Activated CD4-positive, alpha-beta T cell treated with anti-CD3 and anti-CD28 coated beads, Interleukin-2, amount 50 U/mL, for 48 hours (primary cell): ENCODE measurements at regions not wholly inside any gene's neighbourhood (a gene's known extent, or its start where the extent isn't known, plus 50 kb on each side); places are given as distances from the start of the nearest gene placed in this dataset.

Source experiments
- DNase-seq, 2 experiments: peaks; one replicate each; pipeline ENCODE4 v3.0.0-alpha.2; 2020

DNA sequence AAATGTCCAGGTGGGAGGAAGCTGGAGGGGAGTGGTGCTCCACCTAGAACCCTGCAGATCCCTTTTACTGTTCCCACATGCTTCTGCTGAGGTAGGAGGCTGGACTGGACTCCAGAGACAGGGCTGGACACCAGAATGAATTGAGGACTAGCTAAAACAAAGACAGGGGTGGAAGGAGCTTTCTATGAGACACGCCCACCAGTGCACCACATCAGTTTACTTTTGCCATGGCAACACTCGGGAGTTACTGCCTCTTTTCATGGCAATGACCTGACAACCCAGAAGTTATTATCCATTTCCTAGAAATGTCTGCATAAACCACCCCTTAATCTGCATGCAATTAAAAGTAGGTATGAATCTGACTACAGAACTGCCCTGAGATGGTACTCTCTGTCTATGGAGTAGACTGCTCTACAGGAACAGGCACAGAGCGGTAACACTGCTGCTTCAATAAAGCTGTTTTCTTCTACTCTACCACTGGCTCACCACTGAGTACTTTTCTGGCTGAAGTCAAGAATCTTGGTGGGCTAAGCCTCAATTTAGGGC, 211.7 kb downstream of the TFAP2C start:
- no peak for DNase-seq

DNA sequence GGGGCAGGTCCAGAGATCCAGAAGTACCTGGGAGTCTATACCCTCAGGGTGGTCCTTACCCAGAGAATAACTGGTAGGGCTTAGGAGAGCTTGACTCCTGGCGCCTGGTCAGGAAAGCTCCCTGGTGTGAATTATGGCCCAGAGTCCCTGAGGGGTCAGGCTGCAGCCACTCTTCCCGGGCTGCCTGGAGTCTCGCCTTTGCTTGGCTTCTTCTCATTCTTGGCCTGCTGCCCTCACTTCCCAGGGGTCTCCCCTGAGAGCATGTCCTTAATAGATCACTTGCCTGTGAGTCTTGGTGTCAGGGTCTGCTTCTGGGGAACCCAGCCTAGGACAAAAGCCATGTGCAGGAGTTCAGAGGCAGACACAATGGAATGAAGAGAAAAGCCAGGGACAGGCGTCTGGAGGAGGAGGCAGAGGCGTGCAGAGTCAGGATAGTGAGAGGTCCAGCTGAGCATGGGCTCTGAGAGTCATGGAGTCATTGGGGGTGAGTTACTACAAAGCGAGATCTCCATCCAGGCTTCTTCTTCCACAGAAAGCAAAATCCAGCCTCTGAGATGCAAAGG, 212.3 kb downstream of the TFAP2C start:
- no peak for DNase-seq

DNA sequence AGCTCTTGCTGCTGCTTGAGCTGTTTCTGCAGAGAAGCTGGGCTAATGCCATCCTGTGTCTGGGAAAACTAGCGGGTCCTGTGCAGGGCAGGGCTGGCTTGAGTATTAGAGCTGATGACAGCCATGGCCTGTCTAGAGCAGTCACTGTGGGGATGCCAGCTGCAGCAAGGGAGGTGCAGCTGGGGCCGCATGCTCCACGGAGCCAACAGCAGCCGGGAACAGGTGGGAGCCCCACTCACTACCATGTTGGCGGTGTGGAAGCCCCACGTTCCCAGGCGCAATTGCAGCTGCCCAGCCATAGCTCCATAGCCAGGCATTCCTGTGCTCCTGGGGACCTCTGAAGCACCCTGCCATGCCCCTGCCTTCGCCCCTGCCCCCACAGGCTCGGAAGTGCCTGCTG, 212.9 kb downstream of the TFAP2C start:
- no peak for DNase-seq

DNA sequence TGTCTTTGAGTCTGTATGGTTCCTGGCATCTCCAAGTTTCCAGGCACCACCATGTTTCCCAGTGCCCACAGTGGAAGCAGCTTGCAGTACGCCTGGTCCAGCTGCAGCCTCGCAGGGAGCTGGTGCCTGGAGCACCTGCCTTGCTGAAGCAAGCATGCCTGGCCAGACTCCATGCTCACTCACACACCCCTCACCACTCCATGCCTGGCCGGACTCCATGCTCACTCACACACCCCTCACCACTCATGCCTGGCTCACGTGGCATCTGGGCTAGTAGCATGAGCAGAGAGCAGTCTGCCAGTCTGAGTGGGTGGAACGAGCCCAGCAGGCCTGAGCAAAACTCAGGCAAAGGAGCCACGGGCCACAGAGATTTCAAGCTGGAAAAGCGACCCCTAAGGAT, 214.3 kb downstream of the TFAP2C start:
- no peak for DNase-seq

DNA sequence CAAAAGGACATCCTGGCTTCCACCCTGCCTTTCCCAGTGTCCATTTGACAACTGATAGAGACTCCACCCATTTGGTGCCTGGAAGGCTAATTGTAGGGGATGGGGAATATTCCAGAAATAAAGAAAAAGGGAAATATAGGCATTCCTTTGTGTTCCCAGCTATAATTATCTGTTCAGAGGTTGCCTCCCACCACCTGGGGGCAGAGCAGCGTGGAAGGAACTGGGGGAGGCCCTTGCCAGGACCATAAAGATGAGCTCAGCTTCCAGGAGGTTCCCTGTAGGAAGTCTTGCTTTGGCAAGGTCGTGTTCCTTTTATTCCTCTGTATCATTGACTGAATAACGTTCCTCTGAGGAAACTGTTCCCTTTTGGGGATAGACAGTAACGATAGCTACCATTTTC, 214.7 kb downstream of the TFAP2C start:
- no peak for DNase-seq

DNA sequence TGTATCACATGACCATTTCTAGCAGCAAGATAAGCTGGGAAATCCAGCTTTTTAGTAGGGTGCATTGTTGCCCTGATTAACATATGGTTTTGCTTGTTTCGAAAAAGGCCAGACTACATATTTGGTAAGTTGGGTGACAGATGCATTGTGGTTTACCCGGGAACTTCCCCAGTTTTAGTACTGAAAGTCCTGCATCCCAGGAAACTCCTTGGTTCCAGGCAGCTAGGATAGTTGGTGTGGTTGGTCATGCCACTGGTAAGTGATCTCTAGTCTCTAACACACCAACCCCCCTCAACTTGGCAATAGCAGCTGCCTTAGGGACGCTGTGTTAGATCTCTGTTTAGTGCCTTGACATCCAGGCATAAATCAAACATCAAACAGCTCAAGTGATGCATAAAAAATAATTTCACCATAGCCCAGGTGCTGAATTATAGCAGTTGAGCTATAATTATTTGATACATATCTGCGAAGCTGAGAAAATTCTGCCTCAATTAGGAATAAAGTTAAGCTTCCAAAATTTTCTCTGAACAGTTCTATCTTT, 216.5 kb downstream of the TFAP2C start:
- no peak for DNase-seq

DNA sequence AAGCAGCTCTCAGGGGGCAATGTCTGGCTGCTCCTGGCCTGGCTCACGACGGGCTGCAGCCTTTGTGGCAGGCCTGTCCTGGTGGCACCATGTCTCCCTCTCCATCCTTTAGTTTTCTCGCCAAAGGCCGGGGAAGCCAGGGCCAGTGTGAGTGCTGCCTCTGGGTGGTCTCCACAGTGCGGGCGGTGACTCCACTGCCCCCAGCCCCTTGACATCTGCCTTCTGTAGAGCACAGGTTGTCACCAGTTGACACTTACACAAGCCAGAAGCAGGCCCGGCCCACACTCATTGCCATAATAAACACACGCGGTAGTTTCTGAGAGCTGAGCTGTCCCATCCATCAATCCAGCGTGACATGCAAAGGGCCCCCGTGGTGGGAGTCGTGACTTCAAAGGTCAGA, 219.5 kb downstream of the TFAP2C start:
- DNase-seq: no peak

DNA sequence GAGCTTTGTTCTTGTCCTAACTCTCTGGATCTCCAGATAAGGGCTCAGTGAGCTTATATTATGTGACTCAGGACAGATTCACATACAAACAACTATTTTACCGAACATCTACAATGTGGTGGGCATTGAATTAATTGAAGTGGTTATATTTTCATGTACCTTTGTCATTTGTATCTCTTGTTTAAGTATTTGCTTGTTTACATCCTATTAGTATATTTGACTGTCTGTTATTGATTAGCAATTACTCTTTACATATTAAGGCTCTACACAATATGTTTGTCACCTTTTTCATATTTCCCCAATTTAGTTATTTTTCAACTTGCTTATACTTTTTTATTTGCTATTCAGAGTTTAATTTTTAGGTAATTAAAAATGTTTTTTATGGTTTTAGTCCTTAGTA, 222.4 kb downstream of the TFAP2C start:
- DNase-seq: no peak

DNA sequence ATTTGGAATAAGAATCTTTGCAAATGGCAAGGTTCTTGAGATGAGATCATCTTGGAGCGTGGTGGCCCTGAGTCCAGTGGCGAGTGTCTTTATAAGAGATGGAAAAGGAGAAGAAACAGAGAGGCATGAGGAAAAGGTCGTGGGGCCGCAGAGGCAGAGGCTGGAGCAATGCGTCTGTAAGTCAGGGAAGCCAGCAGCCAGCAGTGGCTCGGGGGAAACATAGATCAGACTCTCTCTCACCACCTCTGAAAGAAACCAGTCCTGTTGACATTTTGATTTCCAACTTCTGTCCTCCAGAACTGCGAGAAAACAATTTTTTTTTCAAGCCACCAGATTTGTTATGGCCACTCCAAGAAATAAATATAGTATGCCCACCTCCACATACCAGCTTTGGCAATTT, 226.6 kb downstream of the TFAP2C start:
- no peak for DNase-seq

DNA sequence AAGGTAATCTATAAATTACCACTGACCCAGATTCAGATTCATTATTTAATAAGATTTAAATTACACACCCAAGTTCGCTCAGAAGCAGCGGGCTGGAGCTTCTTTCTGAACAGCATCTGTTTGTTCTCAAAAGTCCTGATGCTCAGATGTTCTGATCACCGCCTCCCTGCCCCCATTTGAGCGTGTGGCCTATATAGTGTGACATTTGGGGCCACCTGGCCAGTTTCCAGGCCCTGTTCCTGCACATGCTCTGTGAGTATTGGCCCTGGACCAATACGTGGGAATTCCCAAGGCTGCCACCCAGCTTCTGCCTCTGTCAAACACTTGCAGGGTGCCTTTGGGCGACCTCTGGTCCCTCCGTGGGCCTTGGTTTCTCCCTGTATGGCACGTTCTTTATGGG, 228.8 kb downstream of the TFAP2C start:
- DNase-seq: no peak

DNA sequence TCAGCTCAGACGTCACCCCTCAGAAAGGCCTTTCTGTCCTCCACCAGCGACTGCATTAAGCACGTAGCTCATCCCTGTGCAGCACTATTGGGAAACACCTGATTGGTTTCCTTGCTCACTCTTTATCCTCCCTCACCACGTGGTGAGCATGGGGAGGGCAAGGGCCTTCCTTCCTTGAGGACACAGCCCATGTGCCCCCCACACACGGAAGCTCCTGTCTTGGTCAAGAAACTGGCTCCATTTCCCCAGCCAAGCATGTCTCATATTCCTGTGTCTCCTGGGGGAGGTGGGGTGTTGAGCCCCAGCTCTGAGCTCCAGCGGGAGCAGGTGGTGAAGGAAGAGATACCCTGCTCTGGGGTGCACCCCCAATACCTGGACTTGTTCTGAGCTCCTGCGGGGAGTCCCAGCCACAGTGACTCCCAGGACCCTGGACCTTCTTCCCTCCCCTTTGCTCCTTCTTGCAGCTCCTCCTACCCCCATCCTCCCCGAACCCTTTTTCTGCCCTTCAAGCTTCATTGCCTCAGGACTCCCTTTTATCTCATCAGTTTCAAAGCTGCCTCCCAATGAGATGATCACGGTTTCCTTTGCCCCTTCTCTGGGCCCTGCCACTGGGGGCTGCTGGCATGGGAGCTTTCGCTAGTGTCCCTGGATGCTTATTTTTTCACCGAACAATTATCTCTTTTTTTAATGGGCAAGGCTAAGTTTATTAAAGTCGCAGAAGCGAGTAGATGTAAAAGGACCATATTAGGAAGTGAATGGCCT, 230.1 kb downstream of the TFAP2C start:
- DNase-seq: no peak

DNA sequence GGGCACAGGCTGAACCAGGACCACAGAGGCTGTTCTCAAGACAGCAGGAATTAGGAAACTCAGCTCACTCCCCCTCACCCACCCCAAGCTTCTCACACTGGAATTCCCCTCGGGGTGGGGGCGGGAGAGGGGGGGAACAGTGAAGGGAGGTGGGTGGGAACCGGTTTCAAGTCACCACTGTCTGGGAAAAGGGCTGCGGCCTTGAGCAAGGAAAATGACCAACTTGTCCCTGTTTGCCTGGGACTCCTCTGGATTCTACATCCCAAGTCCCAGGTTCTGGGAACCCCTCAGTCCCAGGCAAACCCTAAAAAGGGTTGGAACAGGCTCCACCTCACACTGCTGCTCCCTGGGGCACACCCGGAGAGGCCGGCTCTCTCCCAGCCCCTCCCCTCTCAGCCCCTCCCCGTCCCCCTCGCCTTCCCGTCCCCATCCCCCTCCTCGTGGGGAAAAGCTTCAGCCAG, 230.7 kb downstream of the TFAP2C start:
- no peak for DNase-seq

DNA sequence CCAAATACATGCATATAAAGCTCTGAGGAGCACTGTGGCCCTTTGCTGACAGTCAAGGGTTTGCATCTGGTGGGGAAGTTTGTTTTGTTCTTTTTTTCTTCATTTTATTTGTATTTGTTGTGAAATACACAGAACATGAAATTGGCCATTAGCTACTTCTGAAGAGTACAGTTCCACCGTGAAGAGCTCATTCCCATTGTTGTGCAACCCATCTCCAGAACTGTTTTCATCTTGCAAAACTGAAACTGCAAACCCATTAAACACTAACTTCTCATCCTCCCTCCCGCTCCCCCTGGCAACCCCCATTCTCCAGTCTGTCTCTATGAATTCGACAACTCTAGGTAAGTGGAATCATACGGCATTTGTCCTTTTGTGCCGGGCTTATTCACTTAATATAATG, 231.3 kb downstream of the TFAP2C start:
- DNase-seq: no peak

DNA sequence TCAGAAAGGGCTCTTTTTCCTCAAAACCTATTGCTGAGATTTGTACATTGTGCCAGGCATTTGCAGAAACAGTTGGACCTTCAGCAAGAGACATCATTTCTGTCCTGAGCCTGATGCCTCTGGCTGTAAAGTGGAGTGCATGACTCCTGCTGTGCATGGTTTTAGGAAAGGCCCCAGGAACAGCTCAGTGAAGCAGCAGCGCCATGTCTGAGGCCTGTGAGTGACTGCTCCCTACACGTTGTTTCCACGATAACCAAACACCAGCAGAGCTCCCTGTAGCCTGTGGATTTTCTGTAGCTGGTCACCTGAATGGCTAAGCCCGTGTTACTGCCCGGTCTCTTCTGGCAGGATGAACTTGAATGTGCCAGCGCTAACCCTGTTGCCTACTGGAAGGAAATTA, 232.5 kb downstream of the TFAP2C start:
- DNase-seq: no peak

DNA sequence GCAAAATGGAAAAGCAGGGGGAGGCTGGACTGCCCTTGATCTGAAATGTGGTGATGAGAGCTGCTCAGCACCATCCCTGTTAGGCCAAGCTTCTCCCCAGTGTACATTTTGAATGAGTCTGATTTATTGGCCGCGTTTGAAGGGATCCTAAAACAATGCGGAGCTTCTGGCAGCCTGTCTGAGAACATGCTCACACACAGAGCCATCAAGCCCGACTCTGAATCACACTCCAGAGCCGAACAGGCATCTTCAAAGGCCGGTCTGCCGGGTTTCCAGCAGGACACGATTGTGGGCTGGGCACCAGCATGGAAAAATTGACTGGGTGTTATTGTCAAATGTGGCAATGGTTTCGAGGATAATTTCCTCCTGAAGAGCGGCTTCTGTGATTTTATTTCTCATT, 235.9 kb downstream of the TFAP2C start:
- no peak for DNase-seq

DNA sequence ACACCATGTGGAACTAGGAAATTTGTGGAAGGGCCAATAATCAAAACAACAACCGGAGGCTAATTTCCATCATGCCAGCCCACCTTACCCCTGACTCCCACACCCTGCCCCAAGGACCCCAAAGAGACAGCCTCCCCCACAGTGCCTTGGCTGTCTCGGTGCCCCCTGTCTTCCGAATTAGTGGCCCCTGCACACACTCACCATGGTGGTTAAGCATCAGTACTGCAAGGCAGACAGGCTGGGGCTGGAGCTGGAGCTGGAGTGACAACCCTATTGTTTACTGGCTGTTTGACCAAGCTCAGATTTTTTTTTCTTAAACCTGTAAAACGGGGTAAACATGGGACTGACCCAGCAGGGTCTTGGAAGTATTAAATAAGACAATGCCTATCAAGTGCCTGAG, 238.0 kb downstream of the TFAP2C start:
- no peak for DNase-seq

DNA sequence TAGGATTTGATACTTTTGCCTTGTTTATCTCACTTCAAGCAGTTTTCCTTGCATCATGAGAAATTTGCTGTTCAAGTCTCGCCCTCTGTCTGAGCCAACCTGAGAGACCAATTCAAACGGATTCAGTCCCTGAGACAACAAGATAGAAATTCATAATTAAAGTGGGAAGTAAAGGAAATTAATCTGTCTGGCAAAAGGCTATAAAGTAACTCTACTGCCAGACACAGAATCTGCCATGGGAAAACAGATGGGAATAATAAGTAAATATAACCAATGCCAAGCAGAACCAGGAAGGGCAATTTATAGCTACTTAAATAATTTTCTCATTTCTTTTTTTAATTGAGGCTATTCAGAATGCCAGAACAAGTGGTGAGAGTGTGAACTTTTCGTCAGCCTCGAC, 239.6 kb downstream of the TFAP2C start:
- DNase-seq: no peak

DNA sequence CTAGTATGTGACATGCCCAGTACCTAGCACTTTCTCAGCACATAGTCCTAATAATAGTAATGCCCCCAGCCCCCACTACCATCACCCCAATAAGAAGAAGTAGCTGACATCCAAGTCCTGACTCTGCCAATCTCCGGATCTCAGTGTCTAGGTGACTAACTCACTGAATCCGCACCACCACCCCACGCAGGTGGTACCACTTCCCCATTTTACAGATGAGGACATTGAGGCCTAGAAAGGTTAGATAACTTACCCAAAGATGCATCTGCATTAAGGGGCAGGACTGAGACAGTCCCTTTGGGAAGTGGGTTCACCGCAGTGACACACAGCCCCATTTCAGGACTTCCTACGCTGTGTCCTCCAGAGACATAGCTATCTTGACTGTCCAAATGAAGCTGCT, 241.2 kb downstream of the TFAP2C start:
- DNase-seq: no peak

DNA sequence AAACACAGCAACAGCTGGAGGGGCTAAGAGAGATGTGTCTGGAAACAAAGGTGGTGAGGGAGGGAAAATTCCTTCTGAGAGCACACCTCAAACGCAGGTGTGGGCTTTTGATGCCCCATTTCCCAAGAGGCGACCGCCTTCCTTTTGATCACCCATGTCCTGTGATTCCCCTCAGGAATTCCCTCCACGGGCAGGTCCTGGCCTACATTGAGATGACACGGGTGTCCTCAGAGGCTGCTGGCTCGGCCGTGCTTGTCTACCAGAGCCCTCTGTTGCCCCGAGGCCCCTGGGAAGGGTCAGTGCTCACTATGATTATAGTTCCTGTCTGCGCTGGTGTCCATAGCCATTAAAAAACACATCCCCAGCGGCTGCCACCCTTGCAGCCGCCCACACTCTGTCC, 242.6 kb downstream of the TFAP2C start:
- DNase-seq: no peak

DNA sequence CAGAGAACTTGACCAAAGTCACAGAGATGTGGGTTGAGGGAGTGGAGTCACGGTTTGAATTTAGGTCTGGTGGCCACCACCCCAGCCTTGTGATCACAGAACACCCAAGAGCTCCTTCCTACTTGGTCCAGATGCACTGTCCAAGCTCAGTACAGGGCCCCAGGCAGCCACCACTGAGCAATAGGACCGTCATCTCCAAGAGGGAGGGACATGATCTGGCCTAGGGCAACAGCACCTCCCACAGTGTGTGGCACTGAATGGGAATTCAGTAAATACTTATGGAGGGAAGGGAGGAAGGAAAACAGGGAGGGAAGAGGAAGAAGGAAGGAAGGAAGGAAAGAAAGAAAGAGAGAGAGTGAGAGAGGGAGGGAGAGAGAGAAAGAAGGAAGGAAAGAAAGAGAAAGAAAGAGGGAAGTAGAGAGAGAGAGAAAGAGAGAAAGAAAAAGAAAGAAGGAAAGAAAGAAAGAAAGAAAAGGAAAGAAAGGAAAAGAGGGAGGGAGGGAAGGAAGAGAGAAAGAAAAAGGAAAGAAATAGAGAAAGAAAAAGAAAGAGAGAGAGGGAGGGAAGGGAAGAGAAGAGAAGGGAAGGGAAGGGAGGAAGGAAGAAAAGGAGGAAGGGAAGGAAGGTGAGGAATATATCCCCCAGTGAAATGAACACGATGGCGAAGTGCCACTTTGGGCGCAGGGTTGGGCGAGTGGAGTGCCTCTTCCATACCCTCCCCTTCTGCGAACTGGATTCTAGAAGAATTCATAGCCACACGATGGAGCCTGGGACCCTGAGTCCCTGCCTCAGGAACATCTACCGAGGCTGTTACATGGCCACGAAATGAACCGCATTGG, 243.7 kb downstream of the TFAP2C start:
- DNase-seq: no peak

DNA sequence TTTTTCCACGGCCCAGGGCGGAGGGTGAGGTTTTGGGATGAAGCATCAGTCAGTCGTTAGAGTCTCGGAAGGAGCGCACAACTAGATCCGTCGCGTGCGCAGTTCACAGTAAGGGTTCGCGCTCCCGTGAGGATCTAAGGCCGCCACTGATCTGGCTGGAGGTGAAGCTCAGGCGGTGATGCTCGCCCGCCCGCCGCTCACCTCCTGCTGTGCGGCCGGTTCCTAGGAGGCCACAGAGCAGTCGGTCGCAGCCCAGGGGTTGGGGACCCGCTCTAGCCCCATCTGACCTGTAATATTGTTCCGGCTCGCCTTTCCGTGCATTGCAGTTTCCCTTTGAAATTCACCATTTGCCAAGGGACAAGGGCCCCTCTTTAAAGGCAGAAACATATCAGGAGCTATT, 244.7 kb downstream of the TFAP2C start:
- DNase-seq: no peak

DNA sequence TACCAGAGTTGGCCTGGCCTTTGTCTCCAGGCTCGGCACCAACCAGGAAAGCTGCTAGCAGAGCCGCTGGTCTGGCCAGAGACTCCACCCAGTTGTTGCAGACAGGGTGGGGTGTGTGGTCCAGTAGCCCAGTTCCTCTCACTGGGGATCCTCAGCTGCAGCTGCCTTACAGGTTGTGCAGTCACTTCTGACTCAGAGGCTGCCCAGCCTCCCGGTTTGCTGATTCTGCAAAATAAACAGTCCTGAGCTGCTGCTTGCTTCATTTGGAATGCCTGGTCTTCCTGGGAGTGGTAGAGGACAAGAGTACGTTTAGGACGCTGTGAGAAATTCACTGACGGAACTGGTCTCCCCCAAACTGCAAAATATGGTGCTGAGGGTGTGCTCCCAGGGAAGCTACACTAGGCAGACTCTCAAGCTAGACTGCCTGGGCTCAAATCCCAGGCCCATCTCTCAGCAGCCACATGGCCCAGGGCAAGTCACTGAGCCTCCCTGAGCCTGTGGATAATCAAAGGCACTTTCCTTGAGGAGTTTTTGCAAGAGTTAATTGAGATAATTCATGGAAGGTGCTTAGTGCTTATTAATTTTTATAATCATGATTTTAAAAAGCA, 246.1 kb downstream of the TFAP2C start:
- no peak for DNase-seq

DNA sequence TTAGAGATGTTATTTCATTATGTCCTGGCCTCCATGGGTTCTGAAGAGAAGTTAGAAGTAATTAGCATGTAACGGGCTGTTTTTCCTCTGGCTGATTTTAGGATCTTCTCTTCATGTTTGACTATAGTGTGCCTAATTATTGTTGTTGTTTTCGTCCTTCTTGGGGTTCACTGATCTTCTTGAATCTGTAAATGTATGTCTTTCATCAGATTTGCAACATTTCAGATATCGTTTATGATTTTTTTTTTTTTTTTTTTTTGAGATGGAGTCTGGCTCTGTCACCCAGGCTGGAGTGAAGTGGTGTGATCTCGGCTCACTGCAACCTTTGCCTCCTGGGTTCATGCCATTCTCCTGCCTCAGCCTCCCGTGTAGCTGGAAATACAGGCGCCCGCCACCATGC, 246.7 kb downstream of the TFAP2C start:
- no peak for DNase-seq
